Esophagus muscularis mucosa (tissue), 4 donors: ENCODE measurements at regions not wholly inside any gene's neighbourhood (a gene's known extent, or its start where the extent isn't known, plus 50 kb on each side); places are given as distances from the start of the nearest gene placed in this dataset.
"Not testable (repeated sequence)": the region's sequence is repeated elsewhere in the genome, so short reads cannot be mapped to it uniquely, and the experiment has no call there.

Source experiments
- CTCF ChIP-seq, 3 experiments: fragments of 200-600 bp in 2 of 3; fragments of 450-650 bp in 1 of 3; sonication (generic) in 2 of 3; IDR thresholded peaks; one replicate each; pipeline ENCODE4 v1.5.1; 2017 to 2019; ENCODE audit warnings: antibody characterized with exemption in 3 of 3, mild to moderate bottlenecking in 2 of 3, moderate library complexity in 1 of 3
- EP300 ChIP-seq: sonication (generic); formaldehyde crosslinking; IDR thresholded peaks from one replicate; pipeline ENCODE4 v1.6.1; 2017; ENCODE audit warnings: antibody characterized with exemption
- POLR2A ChIP-seq: fragments of 450-650 bp; IDR thresholded peaks from one replicate; pipeline ENCODE4 v1.6.1; 2017; ENCODE audit warnings: antibody characterized with exemption, moderate library complexity, mild to moderate bottlenecking, low read depth

GRCh38 chrX:47306471-47307023, 63.8 kb upstream of the ZNF157 start:
- not testable (repeated sequence) for TF ChIP-seq POLR2A; CTCF (IDR thresholded peaks at IDR 0.05); EP300
